ENCODE measurements at regions not wholly inside any gene's neighbourhood (a gene's known extent, or its start where the extent isn't known, plus 50 kb on each side); places are given as distances from the start of the nearest gene placed in this dataset.

GRCh38 chr13:73286942-73287620, 228.3 kb downstream of the KLF5 start:
- 82 to 85% (median 84%) methylated on average over 10 of the region's 10 CpGs for WGBS, 3 donors

DNA sequence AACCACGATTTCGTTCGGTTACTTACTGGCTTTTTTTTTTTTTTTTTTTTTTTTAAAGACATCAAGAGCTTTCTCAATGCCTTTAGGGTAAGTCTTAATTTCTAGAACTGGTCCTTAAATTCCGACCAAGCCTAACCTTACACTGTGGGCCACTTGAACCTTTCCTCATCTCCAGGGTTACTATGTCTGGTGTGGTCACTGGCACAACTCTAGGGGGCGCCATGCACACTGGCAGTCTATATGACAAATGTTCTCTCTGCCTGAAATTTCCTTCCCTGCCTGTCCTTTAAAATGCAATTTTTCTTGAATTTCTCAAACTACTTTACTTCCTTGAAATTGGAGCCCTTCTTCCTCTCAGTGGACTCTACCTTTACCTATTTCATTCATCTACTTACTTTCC, 227.4 kb downstream of the KLF5 start:
- no peak overlapping the region for H3K27ac ChIP-seq (ENCODE audit: low read depth, low read length)
- WGBS, 3 donors = 84 to 90% (median 89%) methylated on average over 5 of the region's 5 CpGs

More at GRCh38 chr13:73286942-73287620, 228.3 kb downstream of the KLF5 start:
- no peak overlapping the region for H3K27ac ChIP-seq (ENCODE audit: low read depth, low read length)

GRCh38 chr13:73284081-73284874, 225.5 kb downstream of the KLF5 start:
- 55 to 81% (median 61%) methylated on average over 6 of the region's 6 CpGs for WGBS, 3 donors
- H3K27ac ChIP-seq (ENCODE audit: low read depth, low read length) = no peak overlapping the region

DNA sequence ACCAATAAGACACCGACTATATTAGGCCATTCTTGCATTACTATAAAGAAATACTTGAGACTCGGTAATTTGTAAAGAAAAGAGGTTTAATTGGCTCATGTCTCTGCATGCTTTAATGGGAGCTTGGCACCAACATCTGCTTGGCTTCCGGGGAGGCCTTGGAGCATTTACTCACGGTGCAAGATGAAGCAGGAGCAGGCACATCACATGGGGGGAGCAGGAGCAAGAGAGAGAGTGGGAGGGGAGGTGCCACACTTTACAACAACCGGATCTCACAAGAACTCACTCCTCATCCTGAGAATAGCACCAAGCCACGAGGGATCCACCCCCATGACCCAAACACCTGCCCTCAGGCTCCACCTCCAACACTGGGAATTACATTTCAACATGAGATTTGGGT, 224.8 kb downstream of the KLF5 start:
- 69 to 84% (median 81%) methylated on average over 6 of the region's 6 CpGs for WGBS, 3 donors
- H3K27ac ChIP-seq (ENCODE audit: low read depth, low read length) = no peak overlapping the region

GRCh38 chr13:73281746-73282145, 222.9 kb downstream of the KLF5 start:
- no peak overlapping the region for H3K27ac ChIP-seq (ENCODE audit: low read depth, low read length)
- WGBS, 3 donors = 74 to 79% (median 78%) methylated on average over 2 of the region's 2 CpGs

DNA sequence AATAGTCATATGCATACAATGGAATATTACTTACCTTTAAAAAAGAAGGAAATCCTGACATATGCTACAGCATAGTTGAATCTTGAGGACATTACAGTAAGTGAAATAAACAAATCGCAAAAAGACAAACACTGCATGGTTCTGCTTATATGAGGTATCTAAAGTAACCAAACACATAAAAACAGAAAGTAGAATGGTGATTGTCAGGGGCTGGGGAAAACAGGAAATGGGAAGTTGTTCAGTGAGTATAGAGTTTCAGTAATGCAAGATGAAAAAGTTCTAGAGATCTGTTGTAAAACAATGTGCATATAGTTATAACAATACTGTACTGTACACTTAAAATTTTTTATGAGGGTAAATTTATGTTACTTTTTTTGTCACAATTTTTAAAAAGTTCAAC, 219.4 kb downstream of the KLF5 start:
- no peak overlapping the region for H3K27ac ChIP-seq (ENCODE audit: low read depth, low read length)
- 95 to 98% (median 97%) methylated on average over 1 of the region's 1 CpG for WGBS, 3 donors

DNA sequence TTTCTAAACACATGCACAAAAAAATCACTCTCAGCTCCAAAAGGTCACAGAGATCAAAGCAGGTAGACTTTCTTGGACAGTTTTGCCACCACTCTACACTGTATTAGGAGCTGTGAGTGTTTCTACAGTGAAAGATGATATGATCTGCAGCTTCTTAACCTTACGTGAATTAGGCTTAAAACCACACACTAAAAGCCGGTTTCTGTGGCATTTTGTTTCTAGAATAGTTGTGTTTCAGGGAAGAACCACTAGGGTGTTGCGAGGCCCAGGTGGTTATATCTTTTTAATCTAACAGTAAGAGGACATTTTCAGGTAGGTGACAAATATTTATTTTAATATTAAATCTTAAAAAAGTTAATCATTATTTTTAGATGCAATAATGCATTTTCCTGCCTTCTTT, 216.4 kb downstream of the KLF5 start:
- no peak overlapping the region for H3K27ac ChIP-seq (ENCODE audit: low read depth, low read length)
- 81 to 88% (median 87%) methylated on average over 3 of the region's 3 CpGs for WGBS, 3 donors

GRCh38 chr13:73274147-73274546, 215.3 kb downstream of the KLF5 start:
- H3K27ac ChIP-seq (ENCODE audit: low read depth, low read length) = no peak overlapping the region
- WGBS, 3 donors = 49 to 79% (median 64%) methylated on average over 2 of the region's 2 CpGs

GRCh38 chr13:73273745-73274144, 214.9 kb downstream of the KLF5 start:
- no peak overlapping the region for H3K27ac ChIP-seq (ENCODE audit: low read depth, low read length)
- WGBS, 3 donors = 71 to 86% (median 78%) methylated on average over 5 of the region's 5 CpGs

DNA sequence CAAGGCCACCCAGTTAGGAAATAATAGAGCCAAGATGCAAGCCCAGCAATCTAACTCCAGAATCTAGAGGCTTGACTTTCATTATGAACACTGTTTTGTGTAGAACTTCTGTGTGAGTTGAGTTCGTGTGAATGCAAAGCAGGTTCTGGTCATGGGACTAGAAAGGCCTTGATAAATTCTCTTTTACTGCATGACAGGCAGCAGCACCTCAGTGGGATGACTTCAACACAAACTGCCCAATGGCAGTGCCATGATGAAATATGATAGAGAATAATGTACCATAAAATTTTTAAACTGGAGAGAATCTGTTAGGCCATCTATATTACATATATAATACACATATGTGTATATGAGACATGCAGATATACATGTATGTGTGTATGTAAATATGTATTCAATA, 214.5 kb downstream of the KLF5 start:
- 75 to 80% (median 78%) methylated on average over 1 of the region's 1 CpG for WGBS, 3 donors
- H3K27ac ChIP-seq (ENCODE audit: low read depth, low read length) = no peak overlapping the region

DNA sequence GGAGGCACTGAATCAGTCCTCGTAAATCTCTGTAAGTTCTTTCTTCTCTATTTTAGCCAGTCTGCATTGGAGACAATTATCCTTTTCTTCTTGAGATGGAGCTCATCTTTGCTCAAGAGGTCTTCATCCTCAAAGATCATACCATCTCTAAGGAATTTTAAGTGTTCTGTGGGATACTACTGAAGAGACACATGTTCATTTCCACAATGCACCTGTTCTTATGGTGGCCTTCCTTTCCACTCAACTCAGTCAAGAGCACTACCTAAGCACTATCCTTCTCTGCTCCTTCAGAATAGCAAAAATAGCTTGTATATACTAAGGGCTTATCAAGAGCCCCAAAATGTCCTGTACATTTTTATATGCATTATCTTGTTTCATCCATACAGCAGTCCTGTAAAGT, 214.0 kb downstream of the KLF5 start:
- no peak overlapping the region for H3K27ac ChIP-seq (ENCODE audit: low read depth, low read length)
- 86 to 88% (median 87%) methylated on average over 1 of the region's 1 CpG for WGBS, 3 donors

- 76 to 96% (median 83%) methylated on average over 1 of the region's 1 CpG for WGBS, 3 donors
- no peak overlapping the region for H3K27ac ChIP-seq (ENCODE audit: low read depth, low read length)
These were observed 209.5 kb downstream of the KLF5 start for GRCh38 chr13:73268306-73268705.

DNA sequence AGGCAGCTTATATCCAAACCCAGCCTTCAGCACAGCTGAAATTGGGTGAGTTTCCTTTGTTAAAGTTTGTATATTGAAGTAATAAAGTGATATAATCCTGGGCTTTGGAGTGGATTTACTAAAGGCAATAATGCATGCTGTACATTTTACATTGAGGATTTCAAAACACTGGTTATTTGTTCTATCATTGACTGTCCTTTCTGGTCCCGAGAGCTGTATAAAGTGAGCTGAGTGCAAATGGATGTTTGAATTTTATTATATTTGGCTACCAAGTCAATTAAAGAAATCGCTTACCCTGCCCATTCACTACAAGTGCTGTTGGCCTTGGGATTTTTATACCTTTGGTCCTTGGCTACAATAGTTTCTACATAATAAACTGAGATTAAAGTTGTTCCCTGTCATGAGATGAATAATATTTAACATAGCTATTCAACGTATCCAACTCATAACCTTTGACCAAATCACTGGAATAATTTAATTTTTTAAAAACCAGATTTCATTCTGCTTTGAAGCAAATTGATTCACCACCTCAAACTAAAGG, 207.9 kb downstream of the KLF5 start:
- WGBS, 3 donors = 73 to 90% (median 87%) methylated on average over 3 of the region's 3 CpGs
- H3K27ac ChIP-seq (ENCODE audit: low read depth, low read length) = no peak overlapping the region

DNA sequence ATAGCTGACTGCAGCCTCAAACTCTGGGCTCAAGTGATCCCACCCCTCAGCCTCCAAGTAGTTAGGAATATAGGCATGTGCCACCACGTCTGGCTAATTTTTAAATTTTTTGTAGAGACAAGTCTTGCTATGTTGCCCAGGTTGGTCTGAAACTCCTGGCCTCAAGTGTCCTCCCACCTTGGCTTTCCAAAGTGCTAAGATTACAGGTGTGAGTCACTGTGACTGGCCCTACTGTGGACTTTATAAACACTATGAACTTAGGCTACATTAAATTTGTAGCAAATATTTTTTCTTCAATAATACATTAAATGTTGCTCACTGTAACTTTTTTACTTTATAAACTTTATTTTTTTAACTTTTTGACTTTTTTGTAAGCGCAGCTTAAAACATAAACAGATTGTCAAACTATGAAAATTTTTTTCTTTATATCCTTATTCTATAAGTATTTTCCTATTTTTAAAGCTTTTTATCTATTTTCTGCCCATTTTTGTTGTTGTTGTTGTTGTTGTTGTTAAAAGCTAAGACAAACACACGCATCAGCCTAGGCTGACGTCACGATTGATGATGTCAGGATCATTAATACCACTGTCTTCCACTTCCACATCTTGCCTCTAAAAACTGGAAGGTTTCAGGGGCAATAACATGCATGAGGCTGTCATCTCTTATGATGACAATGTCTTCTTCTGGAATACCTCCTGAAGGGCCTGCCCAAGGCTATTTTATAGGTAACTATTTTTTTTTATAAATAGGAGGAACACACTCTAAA, 204.2 kb downstream of the KLF5 start:
- H3K27ac ChIP-seq (ENCODE audit: low read depth, low read length) = no peak overlapping the region
- 67 to 82% (median 73%) methylated on average over 5 of the region's 5 CpGs for WGBS, 3 donors

GRCh38 chr13:73261739-73262216, 203.0 kb downstream of the KLF5 start:
- WGBS, 3 donors = 32 to 63% (median 56%) methylated on average over 4 of the region's 4 CpGs
- no peak overlapping the region for H3K27ac ChIP-seq (ENCODE audit: low read depth, low read length)

GRCh38 chr13:73259061-73260017, 200.5 kb downstream of the KLF5 start:
- 49 to 67% (median 57%) methylated on average over 14 of the region's 14 CpGs for WGBS, 3 donors
- H3K27ac ChIP-seq (ENCODE audit: low read depth, low read length) = no peak overlapping the region

GRCh38 chr13:73258406-73258805, 199.6 kb downstream of the KLF5 start:
- 27 to 78% (median 47%) methylated on average over 4 of the region's 4 CpGs for WGBS, 3 donors
- H3K27ac ChIP-seq (ENCODE audit: low read depth, low read length) = no peak overlapping the region

DNA sequence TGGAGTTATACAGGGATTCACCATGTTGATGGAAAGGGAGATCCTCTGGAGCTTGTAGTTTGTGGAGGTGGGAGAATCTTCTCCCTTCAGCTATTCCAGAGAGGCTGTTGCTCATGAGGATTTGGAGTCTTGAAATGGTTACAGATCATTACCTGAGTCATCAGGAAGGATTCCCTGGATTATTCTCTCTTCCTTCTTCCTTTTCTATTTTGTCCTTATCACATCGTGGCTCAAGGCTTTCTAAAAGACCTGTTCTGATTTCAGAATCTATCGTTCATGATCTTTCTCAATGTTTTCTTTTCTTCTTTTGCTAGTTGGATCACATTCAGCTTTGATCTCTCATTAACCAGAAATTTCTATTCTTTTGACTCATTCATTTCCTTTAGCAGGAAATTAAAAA, 196.0 kb downstream of the KLF5 start:
- WGBS, 3 donors = 34 to 58% (median 40%) methylated on average over 2 of the region's 2 CpGs
- no peak overlapping the region for H3K27ac ChIP-seq (ENCODE audit: low read depth, low read length)

Data from adipose tissue (tissue), 3 donors.